Mesenchymal stem cell (in vitro differentiated cells and primary cell): ENCODE measurements at regions not wholly inside any gene's neighbourhood (a gene's known extent, or its start where the extent isn't known, plus 50 kb on each side); places are given as distances from the start of the nearest gene placed in this dataset.

ENCODE experiments used
- DNase-seq: peaks from one replicate; pipeline ENCODE4 v3.0.0-alpha.2; 2013
- H2AFZ ChIP-seq: one replicate; pipeline ENCODE4 v1.6.1; 2013; ENCODE audit warnings: low read depth, mild to moderate bottlenecking, control low read depth, inconsistent platforms, low read length, moderate library complexity
- H2AK5ac ChIP-seq: 2 replicates; pipeline ENCODE4 v1.6.1; 2013; ENCODE audit warnings: low read length, moderate library complexity, mild to moderate bottlenecking, inconsistent platforms; ENCODE audit not compliant: severe bottlenecking
- H2BK120ac ChIP-seq: one replicate; pipeline ENCODE4 v1.6.1; 2013; ENCODE audit warnings: low read depth, mild to moderate bottlenecking, inconsistent platforms, low read length, moderate library complexity
- H2BK12ac ChIP-seq, 2 experiments: one replicate each; pipeline ENCODE4 v1.6.1; 2013; ENCODE audit warnings: inconsistent platforms in 2 of 2, low read length in 2 of 2, mild to moderate bottlenecking in 2 of 2, moderate library complexity in 2 of 2, control low read depth in 1 of 2
- H2BK15ac ChIP-seq: one replicate; pipeline ENCODE4 v1.6.1; 2013; ENCODE audit warnings: mild to moderate bottlenecking, low read depth, inconsistent platforms; ENCODE audit not compliant: poor library complexity, severe bottlenecking
- H2BK5ac ChIP-seq: 2 replicates; pipeline ENCODE4 v1.6.1; 2013; ENCODE audit warnings: low read depth, mild to moderate bottlenecking, low read length, control low read depth, inconsistent platforms; ENCODE audit not compliant: poor library complexity, severe bottlenecking
- H3K14ac ChIP-seq, 2 experiments: one replicate each; pipeline ENCODE4 v1.6.1; 2013; ENCODE audit warnings: inconsistent platforms in 2 of 2, low read length in 2 of 2, control low read depth in 1 of 2, mild to moderate bottlenecking in 1 of 2, moderate library complexity in 1 of 2
- H3K18ac ChIP-seq, 2 experiments: one replicate each; pipeline ENCODE4 v1.6.1; 2013; ENCODE audit warnings: inconsistent platforms in 2 of 2, low read length in 2 of 2, control low read depth in 1 of 2, low read depth in 1 of 2, mild to moderate bottlenecking in 1 of 2
- H3K23ac ChIP-seq, 2 experiments: one replicate each; pipeline ENCODE4 v1.6.1; 2013; ENCODE audit warnings: inconsistent platforms in 2 of 2, low read length in 2 of 2, mild to moderate bottlenecking in 2 of 2, moderate library complexity in 2 of 2, control low read depth in 1 of 2
- H3K27ac ChIP-seq: 2 replicates; pipeline ENCODE4 v1.5.1; 2013; ENCODE audit warnings: mild to moderate bottlenecking, moderate library complexity, low read length, control low read depth, inconsistent platforms; ENCODE audit not compliant: poor library complexity, severe bottlenecking
- H3K27me3 ChIP-seq, 2 experiments: 2 replicates each; pipeline versions ENCODE4 v1.6.1 to v1.7.0; 2013; ENCODE audit warnings: low read length in 2 of 2, mild to moderate bottlenecking in 2 of 2, moderate library complexity in 2 of 2, control low read depth in 1 of 2, inconsistent platforms in 1 of 2; ENCODE audit not compliant: control insufficient read depth in 1 of 2, insufficient read depth in 1 of 2
- H3K36me3 ChIP-seq, 2 experiments: 2 replicates each; pipeline versions ENCODE4 v1.6.1 to v1.7.0; 2013; ENCODE audit warnings: low read length in 2 of 2, control low read depth in 1 of 2, inconsistent platforms in 1 of 2, low read depth in 1 of 2, mild to moderate bottlenecking in 1 of 2; ENCODE audit not compliant: insufficient read depth in 2 of 2, control insufficient read depth in 1 of 2
- H3K4ac ChIP-seq, 2 experiments: one replicate each; pipeline ENCODE4 v1.6.1; 2013; ENCODE audit warnings: inconsistent platforms in 2 of 2, low read length in 2 of 2, mild to moderate bottlenecking in 2 of 2, moderate library complexity in 2 of 2, control low read depth in 1 of 2, low read depth in 1 of 2
- H3K4me1 ChIP-seq: 2 replicates; pipeline ENCODE4 v1.6.1; 2013; ENCODE audit warnings: low read depth, low read length, control low read depth; ENCODE audit not compliant: control insufficient read depth, insufficient read depth
- H3K4me2 ChIP-seq: 2 replicates; pipeline ENCODE4 v1.6.1; 2013; ENCODE audit warnings: low read length, mild to moderate bottlenecking, inconsistent platforms; ENCODE audit not compliant: poor library complexity, severe bottlenecking
- H3K4me3 ChIP-seq, 2 experiments: 2 replicates each; pipeline versions ENCODE4 v1.5.1 to v1.7.0; 2013; ENCODE audit warnings: low read length in 2 of 2, mild to moderate bottlenecking in 2 of 2, control low read depth in 1 of 2, low read depth in 1 of 2; ENCODE audit not compliant: insufficient read depth in 1 of 2
- H3K79me1 ChIP-seq: replicated peaks from 2 replicates; pipeline ENCODE4 v1.6.1; 2013; ENCODE audit warnings: mild to moderate bottlenecking, control low read depth, low read length, inconsistent platforms; ENCODE audit not compliant: poor library complexity, severe bottlenecking
- H3K9ac ChIP-seq: 2 replicates; pipeline ENCODE4 v1.7.0; 2013; ENCODE audit warnings: mild to moderate bottlenecking, low read length, moderate library complexity
- H3K9me3 ChIP-seq: 2 replicates; pipeline ENCODE4 v1.7.0; 2013; ENCODE audit warnings: mild to moderate bottlenecking, low read length; ENCODE audit not compliant: control insufficient read depth
- H4K8ac ChIP-seq: one replicate; pipeline ENCODE4 v1.6.1; 2013; ENCODE audit warnings: inconsistent platforms, mild to moderate bottlenecking, low read length, moderate library complexity
- H4K91ac ChIP-seq: one replicate; pipeline ENCODE4 v1.6.1; 2013; ENCODE audit warnings: mild to moderate bottlenecking, low read length, inconsistent platforms
- WGBS: methylation state at CpG from one replicate; pipeline ENCODE4 v1.1.7; 2013; ENCODE audit warnings: mixed read lengths; 5-methylcytosine and 5-hydroxymethylcytosine counted together

DNA sequence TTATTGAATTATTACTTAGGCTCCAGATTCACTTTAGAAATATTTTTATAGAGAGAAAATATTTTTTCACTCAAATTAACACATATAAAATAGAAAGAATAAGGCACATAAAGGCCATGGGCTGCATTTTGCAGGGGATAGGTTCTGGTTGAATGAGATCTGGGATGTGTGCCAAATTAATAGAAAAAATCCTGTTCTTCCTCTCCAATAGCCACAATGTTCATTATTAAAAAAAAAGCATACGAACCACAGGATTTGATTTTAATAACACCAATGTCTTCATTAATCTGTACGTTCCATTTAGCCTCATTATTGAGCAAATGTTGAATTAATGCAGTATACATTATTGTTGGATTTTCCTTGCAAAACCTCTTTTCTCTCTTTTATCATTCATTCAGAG is 622.8 kb upstream of the AGTR1 start:
- no peak overlapping the region for H2BK5ac ChIP-seq
- no peak overlapping the region for H3K27ac ChIP-seq
- H3K79me1 ChIP-seq = no peaks in the 10 kb centered on the region
- no CpG with 5 or more reads among the region's 2 CpGs for WGBS
- H3K9me3 ChIP-seq = no peaks in the 10 kb centered on the region
- H2AFZ ChIP-seq = no peak overlapping the region
- no peak overlapping the region for H2AK5ac ChIP-seq
- H3K36me3 ChIP-seq = no peaks in the 10 kb centered on the region
- no peak overlapping the region for H2BK15ac ChIP-seq
- H3K23ac ChIP-seq = no peak overlapping the region
- H3K27me3 ChIP-seq = no peaks in the 10 kb centered on the region
- H4K91ac ChIP-seq = no peak overlapping the region
- H3K4me3 ChIP-seq = no peak overlapping the region
- H2BK12ac ChIP-seq = no peak overlapping the region
- no peak overlapping the region for H3K9ac ChIP-seq
- no peak for DNase-seq
- no peak overlapping the region for H4K8ac ChIP-seq
- no peaks in the 10 kb centered on the region for H3K4me1 ChIP-seq
- H2BK120ac ChIP-seq = no peak overlapping the region
- no peak overlapping the region for H3K4me2 ChIP-seq
- H3K14ac ChIP-seq = no peak overlapping the region
- no peak overlapping the region for H3K4ac ChIP-seq
- H3K18ac ChIP-seq = no peak overlapping the region

DNA sequence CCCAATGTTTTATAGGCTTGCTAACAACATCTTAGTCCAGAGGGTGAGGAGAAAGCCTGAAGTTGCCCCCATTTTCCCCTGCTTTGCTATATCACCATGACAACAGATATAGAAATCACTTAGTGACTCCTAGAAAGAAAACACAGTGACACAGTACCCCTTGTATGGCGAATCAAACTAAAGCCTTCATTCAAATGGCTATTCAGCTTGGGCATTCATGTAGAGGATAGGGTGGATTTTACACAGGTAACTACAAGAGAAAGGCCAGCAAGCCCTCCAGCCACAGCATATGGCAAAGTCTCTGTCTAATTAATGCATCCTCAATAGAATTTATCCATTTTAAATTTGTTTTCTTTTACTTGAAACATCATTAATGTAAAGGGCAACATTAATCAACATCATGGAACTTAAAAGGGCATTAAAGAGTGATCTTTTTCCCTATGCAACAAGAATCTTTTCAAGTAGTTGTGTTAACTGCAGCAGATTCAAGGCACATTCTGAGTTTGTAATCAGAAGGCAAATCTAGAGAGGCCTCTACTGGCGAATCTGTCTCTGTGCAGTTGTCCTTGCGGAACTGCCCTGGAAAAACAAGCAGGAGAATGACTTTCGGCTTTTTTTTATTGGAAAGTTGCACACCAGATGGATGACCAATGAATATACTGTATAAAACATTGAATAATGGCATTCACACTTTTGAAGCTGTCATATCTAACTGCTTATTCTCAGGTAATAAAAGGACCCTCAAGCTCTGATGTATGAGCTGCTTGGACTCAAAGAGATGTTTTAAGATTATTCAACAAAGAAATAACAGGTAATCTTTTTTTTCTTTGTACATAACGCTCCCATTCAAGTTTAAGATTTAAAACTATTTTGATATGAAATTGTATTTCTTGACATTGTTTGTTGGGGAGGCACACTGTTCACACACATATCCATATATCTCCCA is 621.7 kb upstream of the AGTR1 start:
- 26% methylated on average over 2 of the region's 5 CpGs for WGBS
- Histone ChIP-seq H4K8ac (no peak overlapping the region), H2BK5ac (no peak overlapping the region), H3K9me3 (no peaks in the 10 kb centered on the region), H2BK12ac (no peak overlapping the region), H3K79me1 (no peaks in the 10 kb centered on the region), H4K91ac (no peak overlapping the region), H3K9ac (no peak overlapping the region), H3K27ac (no peak overlapping the region), H3K4ac (no peak overlapping the region), H3K4me3 (no peak overlapping the region), H2AFZ (no peak overlapping the region), H3K23ac (no peak overlapping the region), H3K4me1 (no peaks in the 10 kb centered on the region), H3K18ac (no peak overlapping the region), H3K27me3 (no peaks in the 10 kb centered on the region), H3K36me3 (no peaks in the 10 kb centered on the region), H3K4me2 (no peak overlapping the region), H2AK5ac (no peak overlapping the region), H2BK120ac (no peak overlapping the region), H2BK15ac (no peak overlapping the region), H3K14ac (no peak overlapping the region)
- DNase-seq = peak; percentile 62

- H2BK120ac ChIP-seq = no peak overlapping the region
- H3K27me3 ChIP-seq = no peaks in the 10 kb centered on the region
- no peaks in the 10 kb centered on the region for H3K79me1 ChIP-seq
- H2AK5ac ChIP-seq = no peak overlapping the region
- no peak overlapping the region for H3K14ac ChIP-seq
- no peak overlapping the region for H3K27ac ChIP-seq
- H2AFZ ChIP-seq = no peak overlapping the region
- no peak overlapping the region for H2BK5ac ChIP-seq
- H3K9me3 ChIP-seq = no peaks in the 10 kb centered on the region
- H2BK12ac ChIP-seq = no peak overlapping the region
- H3K23ac ChIP-seq = no peak overlapping the region
- H3K9ac ChIP-seq = no peak overlapping the region
- no peaks in the 10 kb centered on the region for H3K36me3 ChIP-seq
- peak; percentile 33 for DNase-seq
- H3K4me1 ChIP-seq = no peaks in the 10 kb centered on the region
- no peak overlapping the region for H3K4me2 ChIP-seq
- no peak overlapping the region for H2BK15ac ChIP-seq
- no peak overlapping the region for H4K91ac ChIP-seq
- H3K4ac ChIP-seq = no peak overlapping the region
- H3K4me3 ChIP-seq = no peak overlapping the region
- WGBS = no CpG with 5 or more reads among the region's 1 CpG
- no peak overlapping the region for H4K8ac ChIP-seq
- H3K18ac ChIP-seq = no peak overlapping the region
These were observed 620.3 kb upstream of the AGTR1 start for GRCh38 chr3:148077318-148077923.

GRCh38 chr3:148077965-148078364 is 619.7 kb upstream of the AGTR1 start:
- H3K23ac ChIP-seq = no peak overlapping the region
- no peaks in the 10 kb centered on the region for H3K4me1 ChIP-seq
- H3K4ac ChIP-seq = no peak overlapping the region
- H3K14ac ChIP-seq = no peak overlapping the region
- 86% methylated on average over 1 of the region's 2 CpGs for WGBS
- no peak for DNase-seq
- no peak overlapping the region for H2BK120ac ChIP-seq
- H3K9ac ChIP-seq = no peak overlapping the region
- no peak overlapping the region for H2AK5ac ChIP-seq
- H3K18ac ChIP-seq = no peak overlapping the region
- no peak overlapping the region for H2BK15ac ChIP-seq
- H4K91ac ChIP-seq = no peak overlapping the region
- H2AFZ ChIP-seq = no peak overlapping the region
- H3K27me3 ChIP-seq = no peaks in the 10 kb centered on the region
- no peaks in the 10 kb centered on the region for H3K79me1 ChIP-seq
- no peak overlapping the region for H3K4me2 ChIP-seq
- H3K9me3 ChIP-seq = no peaks in the 10 kb centered on the region
- no peaks in the 10 kb centered on the region for H3K36me3 ChIP-seq
- no peak overlapping the region for H2BK5ac ChIP-seq
- H3K4me3 ChIP-seq = no peak overlapping the region
- no peak overlapping the region for H3K27ac ChIP-seq
- no peak overlapping the region for H2BK12ac ChIP-seq
- no peak overlapping the region for H4K8ac ChIP-seq
